Skeletal muscle tissue (tissue), 3 donors: ENCODE measurements at regions not wholly inside any gene's neighbourhood (a gene's known extent, or its start where the extent isn't known, plus 50 kb on each side); places are given as distances from the start of the nearest gene placed in this dataset.

Experiments
- H3K27ac ChIP-seq: one replicate; pipeline ENCODE4 v1.7.0; 2013; ENCODE audit warnings: mild to moderate bottlenecking, low read depth, low read length, inconsistent platforms
- H3K27me3 ChIP-seq, 3 donors: one replicate each; pipeline ENCODE4 v1.7.0; 2013; ENCODE audit warnings: low read length in 3 of 3; ENCODE audit not compliant: control insufficient read depth in 3 of 3, insufficient read depth in 3 of 3
- H3K36me3 ChIP-seq, 3 donors: one replicate each; pipeline ENCODE4 v1.7.0; 2013; ENCODE audit warnings: low read length in 3 of 3; ENCODE audit not compliant: control insufficient read depth in 3 of 3, insufficient read depth in 3 of 3
- H3K4me1 ChIP-seq, 3 donors: one replicate each; pipeline ENCODE4 v1.7.0; 2013; ENCODE audit warnings: low read length in 3 of 3, mild to moderate bottlenecking in 3 of 3; ENCODE audit not compliant: control insufficient read depth in 3 of 3, insufficient read depth in 3 of 3
- H3K4me3 ChIP-seq, 3 donors: one replicate each; pipeline ENCODE4 v1.7.0; 2013; ENCODE audit warnings: low read length in 3 of 3
- H3K9ac ChIP-seq, 3 donors: one replicate each; pipeline ENCODE4 v1.7.0; 2013; ENCODE audit warnings: low read length in 3 of 3, mild to moderate bottlenecking in 3 of 3, moderate library complexity in 2 of 3, low read depth in 1 of 3
- H3K9me3 ChIP-seq, 3 donors: one replicate each; pipeline ENCODE4 v1.7.0; 2013; ENCODE audit warnings: low read length in 3 of 3; ENCODE audit not compliant: control insufficient read depth in 3 of 3
- donor health status: Osteomylitis.

GRCh38 chrX:104316739-104317138 is 62.0 kb upstream of the ESX1 start:
- Histone ChIP-seq H3K4me1 (no peaks in the 10 kb centered on the region), H3K9me3 (no peaks in the 10 kb centered on the region), H3K27ac (no peak overlapping the region), H3K9ac (no peak overlapping the region), H3K4me3 (no peak overlapping the region), H3K36me3 (no peaks in the 10 kb centered on the region), H3K27me3 (peaks cover 0 to 2% (median 0%) of the 10 kb centered on the region in 3 donors)

GRCh38 chrX:104315555-104315954 is 60.8 kb upstream of the ESX1 start:
- H3K4me3 ChIP-seq, result no peak overlapping the region
- H3K9ac ChIP-seq, result no peak overlapping the region
- no peaks in the 10 kb centered on the region for H3K36me3 ChIP-seq
- no peaks in the 10 kb centered on the region for H3K4me1 ChIP-seq
- H3K9me3 ChIP-seq, result no peaks in the 10 kb centered on the region
- H3K27me3 ChIP-seq, result no peaks in the 10 kb centered on the region
- H3K27ac ChIP-seq, result no peak overlapping the region

- Histone ChIP-seq H3K36me3 (no peaks in the 10 kb centered on the region), H3K4me1 (no peaks in the 10 kb centered on the region), H3K27me3 (no peaks in the 10 kb centered on the region), H3K9me3 (no peaks in the 10 kb centered on the region), H3K4me3 (no peak overlapping the region), H3K9ac (no peak overlapping the region), H3K27ac (no peak overlapping the region)
Measured at GRCh38 chrX:104310657-104311254, 56.0 kb upstream of the ESX1 start.

GRCh38 chrX:104310090-104310489 is 55.4 kb upstream of the ESX1 start:
- H3K36me3 ChIP-seq, result no peaks in the 10 kb centered on the region
- peak overlapping the region in 1 of 3 donors; percentile 13 for H3K4me3 ChIP-seq
- no peak overlapping the region for H3K9ac ChIP-seq
- no peaks in the 10 kb centered on the region for H3K27me3 ChIP-seq
- H3K27ac ChIP-seq, result no peak overlapping the region
- H3K9me3 ChIP-seq, result no peaks in the 10 kb centered on the region
- H3K4me1 ChIP-seq, result no peaks in the 10 kb centered on the region

GRCh38 chrX:104309169-104309568 is 54.4 kb upstream of the ESX1 start:
- no peaks in the 10 kb centered on the region for H3K27me3 ChIP-seq
- H3K4me3 ChIP-seq, result no peak overlapping the region
- H3K9me3 ChIP-seq, result no peaks in the 10 kb centered on the region
- H3K9ac ChIP-seq, result no peak overlapping the region
- H3K27ac ChIP-seq, result no peak overlapping the region
- no peaks in the 10 kb centered on the region for H3K36me3 ChIP-seq
- H3K4me1 ChIP-seq, result no peaks in the 10 kb centered on the region

GRCh38 chrX:104307341-104307740 is 52.6 kb upstream of the ESX1 start:
- Histone ChIP-seq H3K4me1 (no peaks in the 10 kb centered on the region), H3K4me3 (no peak overlapping the region), H3K27ac (no peak overlapping the region), H3K36me3 (no peaks in the 10 kb centered on the region), H3K27me3 (no peaks in the 10 kb centered on the region), H3K9me3 (no peaks in the 10 kb centered on the region), H3K9ac (no peak overlapping the region)

- no peaks in the 10 kb centered on the region for H3K9me3 ChIP-seq
- H3K27ac ChIP-seq, result no peak overlapping the region
- no peak overlapping the region for H3K9ac ChIP-seq
- H3K36me3 ChIP-seq, result no peaks in the 10 kb centered on the region
- H3K4me3 ChIP-seq, result no peak overlapping the region
- H3K4me1 ChIP-seq, result no peaks in the 10 kb centered on the region
- no peaks in the 10 kb centered on the region for H3K27me3 ChIP-seq
Measured at GRCh38 chrX:104306180-104306579, 51.4 kb upstream of the ESX1 start.
